ENCODE measurements at regions not wholly inside any gene's neighbourhood (a gene's known extent, or its start where the extent isn't known, plus 50 kb on each side); places are given as distances from the start of the nearest gene placed in this dataset.
A peak's percentile ranks its signal among the peaks of the same experiment; 100 is the strongest.

DNA sequence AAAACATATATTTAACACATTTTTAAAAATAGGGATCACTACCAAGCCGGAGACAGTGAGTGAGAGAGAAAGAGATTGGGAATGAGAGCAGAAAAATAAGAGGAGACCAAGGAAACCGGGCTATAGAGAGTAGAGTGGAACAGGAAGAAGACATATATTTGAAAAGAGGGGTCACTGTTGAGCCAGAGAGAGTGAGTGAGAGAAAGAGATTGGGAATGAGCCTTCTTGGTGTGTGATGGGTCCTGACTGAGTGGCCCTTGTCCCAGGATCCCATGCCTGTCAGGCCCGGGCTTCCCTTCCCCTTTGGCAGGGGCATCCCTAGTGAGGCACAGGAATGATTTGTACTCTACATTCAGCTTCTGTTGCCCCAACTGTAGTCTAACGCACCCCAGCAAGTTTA, 646.6 kb downstream of the NTRK3 start:
- TF ChIP-seq, protein P1, sequence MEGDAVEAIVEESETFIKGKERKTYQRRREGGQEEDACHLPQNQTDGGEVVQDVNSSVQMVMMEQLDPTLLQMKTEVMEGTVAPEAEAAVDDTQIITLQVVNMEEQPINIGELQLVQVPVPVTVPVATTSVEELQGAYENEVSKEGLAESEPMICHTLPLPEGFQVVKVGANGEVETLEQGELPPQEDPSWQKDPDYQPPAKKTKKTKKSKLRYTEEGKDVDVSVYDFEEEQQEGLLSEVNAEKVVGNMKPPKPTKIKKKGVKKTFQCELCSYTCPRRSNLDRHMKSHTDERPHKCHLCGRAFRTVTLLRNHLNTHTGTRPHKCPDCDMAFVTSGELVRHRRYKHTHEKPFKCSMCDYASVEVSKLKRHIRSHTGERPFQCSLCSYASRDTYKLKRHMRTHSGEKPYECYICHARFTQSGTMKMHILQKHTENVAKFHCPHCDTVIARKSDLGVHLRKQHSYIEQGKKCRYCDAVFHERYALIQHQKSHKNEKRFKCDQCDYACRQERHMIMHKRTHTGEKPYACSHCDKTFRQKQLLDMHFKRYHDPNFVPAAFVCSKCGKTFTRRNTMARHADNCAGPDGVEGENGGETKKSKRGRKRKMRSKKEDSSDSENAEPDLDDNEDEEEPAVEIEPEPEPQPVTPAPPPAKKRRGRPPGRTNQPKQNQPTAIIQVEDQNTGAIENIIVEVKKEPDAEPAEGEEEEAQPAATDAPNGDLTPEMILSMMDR (conservative IDR thresholded peaks at IDR 0.05), result peak; percentile 29
- Histone ChIP-seq H3K4me1 (ENCODE audit: control insufficient read depth, insufficient read depth, low read length) (no peaks in the 10 kb centered on the region), H3K9ac (ENCODE audit: extremely low read depth, low read length, poor library complexity, severe bottlenecking) (no peak overlapping the region), H3K4me3 (ENCODE audit: low read length) (no peak overlapping the region), H3K9me3 (ENCODE audit: control insufficient read depth, low read length) (no peaks in the 10 kb centered on the region), H3K27ac (ENCODE audit: low read depth, low read length) (no peak overlapping the region), H3K36me3 (ENCODE audit: control insufficient read depth, insufficient read depth, low read length) (no peaks in the 10 kb centered on the region), H3K27me3 (ENCODE audit: control insufficient read depth, insufficient read depth, low read length, poor library complexity, severe bottlenecking) (no peaks in the 10 kb centered on the region)
- H3K4me3 Mint-ChIP-seq, result no peak overlapping the region
- H3K27me3 Mint-ChIP-seq (ENCODE audit: insufficient read depth), result no peaks in the 10 kb centered on the region
- H3K36me3 Mint-ChIP-seq (ENCODE audit: low read depth), result no peaks in the 10 kb centered on the region
- no peak overlapping the region for H3K27ac Mint-ChIP-seq
- H3K4me1 Mint-ChIP-seq, result no peaks in the 10 kb centered on the region
- no peak for DNase-seq
- WGBS, 2 experiments (ENCODE audit: insufficient coverage in 1 of 2, insufficient read length in 1 of 2), result 85 to 88% methylated on average over 3 to 4 of the region's 4 CpGs
- no peaks in the 10 kb centered on the region for H3K9me3 Mint-ChIP-seq

DNA sequence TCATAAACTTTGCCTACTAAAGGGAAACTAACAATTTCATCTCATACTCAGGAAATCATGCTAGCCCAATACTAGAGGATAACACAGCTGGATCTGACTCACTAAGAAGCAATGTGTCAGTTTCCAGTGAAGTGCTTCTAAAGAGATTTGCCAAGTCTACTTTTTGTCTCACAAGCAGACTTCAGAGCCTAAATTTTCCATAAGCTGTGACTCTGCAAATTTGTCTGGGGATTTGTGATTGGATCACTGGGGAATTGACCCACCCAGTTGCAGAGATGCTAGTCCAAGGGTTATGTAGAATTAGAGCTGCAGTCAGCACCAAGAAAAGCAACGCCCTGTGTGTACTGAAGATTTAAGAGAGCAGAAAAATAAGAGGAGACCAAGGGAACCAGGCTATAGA, 647.1 kb downstream of the NTRK3 start:
- H3K9me3 ChIP-seq (ENCODE audit: control insufficient read depth, low read length), result no peaks in the 10 kb centered on the region
- Mint-ChIP-seq H3K27me3 (ENCODE audit: insufficient read depth) (no peaks in the 10 kb centered on the region), H3K4me1 (no peaks in the 10 kb centered on the region), H3K27ac (no peak overlapping the region), H3K4me3 (no peak overlapping the region), H3K36me3 (ENCODE audit: low read depth) (no peaks in the 10 kb centered on the region), H3K9me3 (no peaks in the 10 kb centered on the region)
- WGBS, 2 experiments (ENCODE audit: insufficient coverage in 1 of 2, insufficient read length in 1 of 2), result 100% methylated on average over 1 of the region's 1 CpG; no CpG with 5 or more reads in 1 of the 2 experiments
- no peak overlapping the region for H3K9ac ChIP-seq (ENCODE audit: extremely low read depth, low read length, poor library complexity, severe bottlenecking)
- no peak overlapping the region for H3K4me3 ChIP-seq (ENCODE audit: low read length)
- no peaks in the 10 kb centered on the region for H3K36me3 ChIP-seq (ENCODE audit: control insufficient read depth, insufficient read depth, low read length)
- no peak overlapping the region for H3K27ac ChIP-seq (ENCODE audit: low read depth, low read length)
- no peak for DNase-seq
- H3K4me1 ChIP-seq (ENCODE audit: control insufficient read depth, insufficient read depth, low read length), result no peaks in the 10 kb centered on the region
- TF ChIP-seq, protein P1 (conservative IDR thresholded peaks at IDR 0.05), result no peak
- H3K27me3 ChIP-seq (ENCODE audit: control insufficient read depth, insufficient read depth, low read length, poor library complexity, severe bottlenecking), result no peaks in the 10 kb centered on the region

DNA sequence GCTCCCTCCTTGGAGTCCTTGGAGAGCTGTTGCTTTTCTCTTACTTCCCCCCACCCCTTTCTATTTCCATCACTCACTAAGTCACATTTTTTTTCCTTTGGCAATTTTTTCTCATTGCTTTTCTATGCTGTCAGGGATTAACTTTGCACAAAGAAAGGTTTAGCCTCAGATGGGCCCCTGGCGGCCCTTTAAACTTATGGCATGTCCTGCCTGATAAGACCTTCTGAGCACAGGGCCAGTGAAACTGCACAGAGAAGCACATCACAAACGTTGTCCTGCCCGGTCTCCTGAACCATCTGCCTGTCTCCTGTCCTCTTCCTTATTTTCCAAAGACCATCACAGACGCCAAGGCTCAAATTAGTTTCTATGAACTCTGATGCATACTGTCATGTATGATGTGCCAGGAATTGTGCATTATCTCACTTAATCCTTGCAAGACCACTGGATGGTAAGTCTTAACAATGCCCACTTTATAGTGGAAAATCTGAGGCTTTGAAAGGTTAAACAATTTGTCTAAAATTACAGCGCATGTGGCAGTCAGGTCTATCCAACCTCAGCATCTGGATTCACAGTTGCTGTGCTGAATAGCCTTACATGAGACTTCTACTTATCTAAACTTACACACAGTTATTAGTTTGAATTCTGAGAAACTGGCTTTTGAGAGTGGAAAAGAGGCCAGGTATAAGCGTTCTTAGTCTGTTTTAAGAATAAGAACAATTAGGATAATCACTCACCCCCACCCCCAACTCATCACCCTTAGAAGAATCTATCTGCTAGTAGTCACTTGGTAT, 648.1 kb downstream of the NTRK3 start:
- H3K4me1 Mint-ChIP-seq, result no peaks in the 10 kb centered on the region
- H3K9me3 ChIP-seq (ENCODE audit: control insufficient read depth, low read length), result no peaks in the 10 kb centered on the region
- TF ChIP-seq, protein P1 (conservative IDR thresholded peaks at IDR 0.05), result no peak
- no peak overlapping the region for H3K9ac ChIP-seq (ENCODE audit: extremely low read depth, low read length, poor library complexity, severe bottlenecking)
- 89 to 98% methylated on average over 5 of the region's 6 CpGs for WGBS, 2 experiments (ENCODE audit: insufficient coverage in 1 of 2, insufficient read length in 1 of 2)
- H3K27me3 ChIP-seq (ENCODE audit: control insufficient read depth, insufficient read depth, low read length, poor library complexity, severe bottlenecking), result no peaks in the 10 kb centered on the region
- H3K4me1 ChIP-seq (ENCODE audit: control insufficient read depth, insufficient read depth, low read length), result no peaks in the 10 kb centered on the region
- DNase-seq, result no peak
- no peak overlapping the region for H3K27ac Mint-ChIP-seq
- H3K4me3 ChIP-seq (ENCODE audit: low read length), result no peak overlapping the region
- no peaks in the 10 kb centered on the region for H3K36me3 ChIP-seq (ENCODE audit: control insufficient read depth, insufficient read depth, low read length)
- H3K27ac ChIP-seq (ENCODE audit: low read depth, low read length), result no peak overlapping the region
- no peaks in the 10 kb centered on the region for H3K9me3 Mint-ChIP-seq
- no peaks in the 10 kb centered on the region for H3K36me3 Mint-ChIP-seq (ENCODE audit: low read depth)
- H3K27me3 Mint-ChIP-seq (ENCODE audit: insufficient read depth), result no peaks in the 10 kb centered on the region
- no peak overlapping the region for H3K4me3 Mint-ChIP-seq

Data from endodermal cell (in vitro differentiated cells).